ENCODE measurements at regions not wholly inside any gene's neighbourhood (a gene's known extent, or its start where the extent isn't known, plus 50 kb on each side); places are given as distances from the start of the nearest gene placed in this dataset.
"Not testable (repeated sequence)": the region's sequence is repeated elsewhere in the genome, so short reads cannot be mapped to it uniquely, and the experiment has no call there.

DNA sequence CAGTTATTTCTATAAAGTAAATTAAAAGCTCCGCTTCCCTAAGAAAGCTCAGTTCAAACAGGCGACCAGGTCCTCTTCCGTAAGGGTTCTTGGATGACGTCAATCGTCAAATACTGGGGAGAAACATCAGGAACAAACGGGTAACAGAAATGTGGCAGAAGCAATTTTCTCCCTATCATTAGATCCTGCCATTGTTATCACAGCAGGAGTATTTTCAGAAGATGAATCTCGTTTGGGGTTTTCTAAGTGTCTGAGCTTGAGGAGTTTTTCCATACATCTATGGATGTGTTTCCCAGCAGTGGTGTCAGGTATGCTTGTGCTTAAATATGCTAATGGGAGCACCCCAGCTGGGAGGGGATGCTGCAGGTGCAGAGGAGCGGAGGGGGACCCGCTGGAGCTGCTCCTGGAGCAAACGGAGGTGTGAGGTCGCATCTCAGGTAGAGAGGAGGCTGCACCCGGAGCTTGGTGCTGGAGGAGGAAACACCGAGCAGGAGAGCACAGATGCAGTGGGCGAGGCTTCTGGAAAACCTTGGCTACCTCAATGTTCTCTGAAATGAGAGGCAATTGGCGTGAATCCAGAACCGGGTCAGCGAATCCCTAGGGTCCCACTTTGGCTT lies 795.5 kb downstream of the AACS start:
- in situ Hi-C loops (cut with MboI; ENCODE audit: low pct_unique_long_range_greater_than_20kb, low sequenced_read_pairs, unreplicated experiment): no loop called here
- TF ChIP-seq, protein P1, sequence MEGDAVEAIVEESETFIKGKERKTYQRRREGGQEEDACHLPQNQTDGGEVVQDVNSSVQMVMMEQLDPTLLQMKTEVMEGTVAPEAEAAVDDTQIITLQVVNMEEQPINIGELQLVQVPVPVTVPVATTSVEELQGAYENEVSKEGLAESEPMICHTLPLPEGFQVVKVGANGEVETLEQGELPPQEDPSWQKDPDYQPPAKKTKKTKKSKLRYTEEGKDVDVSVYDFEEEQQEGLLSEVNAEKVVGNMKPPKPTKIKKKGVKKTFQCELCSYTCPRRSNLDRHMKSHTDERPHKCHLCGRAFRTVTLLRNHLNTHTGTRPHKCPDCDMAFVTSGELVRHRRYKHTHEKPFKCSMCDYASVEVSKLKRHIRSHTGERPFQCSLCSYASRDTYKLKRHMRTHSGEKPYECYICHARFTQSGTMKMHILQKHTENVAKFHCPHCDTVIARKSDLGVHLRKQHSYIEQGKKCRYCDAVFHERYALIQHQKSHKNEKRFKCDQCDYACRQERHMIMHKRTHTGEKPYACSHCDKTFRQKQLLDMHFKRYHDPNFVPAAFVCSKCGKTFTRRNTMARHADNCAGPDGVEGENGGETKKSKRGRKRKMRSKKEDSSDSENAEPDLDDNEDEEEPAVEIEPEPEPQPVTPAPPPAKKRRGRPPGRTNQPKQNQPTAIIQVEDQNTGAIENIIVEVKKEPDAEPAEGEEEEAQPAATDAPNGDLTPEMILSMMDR (IDR thresholded peaks at IDR 0.05; ENCODE audit: extremely low read depth, insufficient read depth, missing control alignments): no peak
- DNase-seq (ENCODE audit: low spot score): no peak

DNA sequence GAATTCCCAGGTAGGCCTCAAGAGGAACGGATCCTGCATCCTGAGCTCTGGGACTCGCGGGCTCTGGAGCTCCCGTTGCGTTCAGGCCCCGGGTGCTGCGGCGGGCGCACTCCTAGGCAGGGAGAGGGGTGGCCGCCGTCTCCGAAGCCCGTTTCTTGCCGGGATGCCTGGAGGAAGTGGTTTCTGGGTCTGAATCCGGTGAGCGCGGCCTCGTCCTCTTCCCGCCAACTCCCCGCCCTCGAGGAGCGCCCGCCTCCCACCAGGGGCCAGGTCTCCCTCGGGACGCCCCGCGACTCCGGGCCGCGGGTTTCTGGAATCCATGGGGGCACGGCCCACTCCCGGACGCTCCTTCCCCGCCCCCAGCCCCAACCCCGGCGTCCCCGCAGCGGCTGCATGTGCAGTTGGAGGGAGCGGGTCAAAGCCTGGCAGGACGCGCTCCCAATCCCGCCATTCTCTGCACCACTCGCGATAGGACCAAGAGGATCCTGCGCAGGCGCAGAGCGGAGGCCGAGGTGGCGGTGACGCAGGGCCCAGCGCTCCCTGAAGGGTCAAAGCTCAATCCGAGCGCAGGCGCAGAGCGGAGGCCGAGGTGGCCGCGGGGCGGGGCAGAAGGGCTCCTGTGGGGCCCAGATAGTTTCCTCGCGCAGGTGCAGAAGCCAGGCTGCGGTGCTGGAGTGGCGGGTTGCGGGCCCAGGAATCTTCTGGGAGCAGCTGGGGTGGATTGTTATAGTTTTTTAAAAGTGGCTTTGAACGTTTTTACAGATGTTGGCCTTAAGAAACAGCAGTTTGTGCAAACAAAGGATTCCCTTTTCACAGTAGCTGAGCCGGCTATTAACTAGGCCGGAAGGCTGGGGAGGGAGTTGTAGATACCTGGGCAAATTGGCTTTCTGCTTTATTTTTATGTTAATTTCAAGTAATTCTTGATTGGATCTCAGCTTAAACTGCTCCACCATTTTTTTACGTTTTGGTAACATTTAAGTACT lies 796.4 kb downstream of the AACS start:
- DNase-seq (ENCODE audit: low spot score): no peak
- in situ Hi-C loops (cut with MboI; ENCODE audit: low pct_unique_long_range_greater_than_20kb, low sequenced_read_pairs, unreplicated experiment): no loop called here

DNA sequence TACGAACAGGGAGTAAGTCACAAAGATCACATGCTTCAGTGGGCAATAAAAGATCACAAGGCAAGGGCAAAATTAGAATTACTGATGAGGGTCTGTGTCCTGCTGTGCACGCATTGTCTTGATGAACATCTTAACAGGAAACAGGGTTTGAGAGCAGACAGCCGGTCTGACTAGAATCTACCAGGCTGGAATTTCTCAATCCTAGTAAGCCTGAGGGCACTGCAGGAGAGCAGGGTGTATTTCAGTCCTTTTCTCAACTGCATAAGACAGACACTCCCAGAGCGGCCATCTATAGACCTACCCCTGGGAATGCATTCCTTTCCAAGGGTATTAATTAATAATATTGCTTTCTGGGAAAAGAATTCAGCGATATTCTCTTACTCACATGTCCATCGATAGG lies 800.0 kb downstream of the AACS start:
- DNase-seq (ENCODE audit: low spot score); in situ Hi-C loops (cut with MboI; ENCODE audit: low pct_unique_long_range_greater_than_20kb, low sequenced_read_pairs, unreplicated experiment): not testable (repeated sequence)

More for the DNA sequence above, 796.4 kb downstream of the AACS start:
- TF ChIP-seq, protein P1 (IDR thresholded peaks at IDR 0.05; ENCODE audit: extremely low read depth, insufficient read depth, missing control alignments): no peak

DNA sequence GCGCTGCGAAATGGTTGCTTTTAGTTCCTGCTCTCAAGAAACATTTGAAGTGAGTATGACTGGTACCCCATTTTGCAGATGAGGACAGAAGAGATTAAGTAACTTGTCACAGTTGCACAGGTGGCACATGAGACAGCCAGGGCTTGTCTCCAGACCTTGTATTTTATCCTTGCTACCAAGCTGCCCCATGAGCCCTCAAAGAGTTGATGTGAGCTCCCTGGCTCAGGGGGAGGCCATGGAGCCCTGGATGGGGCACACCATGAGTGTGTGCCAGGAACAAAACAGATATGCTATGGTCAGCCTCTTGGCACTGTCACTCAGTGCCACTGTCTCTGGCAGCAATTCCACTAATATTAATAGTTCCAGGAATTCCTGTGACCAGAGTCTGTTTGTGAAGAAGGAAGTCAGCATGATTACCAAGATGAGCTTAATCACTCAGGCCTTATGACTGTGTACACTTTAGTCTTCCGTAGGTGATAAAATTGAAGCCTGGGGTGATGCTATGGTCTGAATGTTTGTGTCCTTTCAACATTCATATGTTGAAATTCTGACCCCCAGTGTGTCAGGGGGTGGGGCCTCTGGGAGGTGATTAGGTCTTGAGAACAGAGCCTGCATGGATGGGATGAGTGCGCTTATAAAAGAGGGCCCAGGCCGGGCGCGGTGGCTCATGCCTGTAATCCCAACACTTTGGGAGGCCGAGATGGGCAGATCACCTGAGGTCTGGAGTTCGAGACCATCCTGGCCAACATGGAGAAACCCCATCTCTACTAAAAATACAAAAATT lies 806.8 kb downstream of the AACS start:
- DNase-seq (ENCODE audit: low spot score): no peak
- TF ChIP-seq, protein P1 (IDR thresholded peaks at IDR 0.05; ENCODE audit: extremely low read depth, insufficient read depth, missing control alignments): no peak
- in situ Hi-C loops (cut with MboI; ENCODE audit: low pct_unique_long_range_greater_than_20kb, low sequenced_read_pairs, unreplicated experiment): no loop called here

DNA sequence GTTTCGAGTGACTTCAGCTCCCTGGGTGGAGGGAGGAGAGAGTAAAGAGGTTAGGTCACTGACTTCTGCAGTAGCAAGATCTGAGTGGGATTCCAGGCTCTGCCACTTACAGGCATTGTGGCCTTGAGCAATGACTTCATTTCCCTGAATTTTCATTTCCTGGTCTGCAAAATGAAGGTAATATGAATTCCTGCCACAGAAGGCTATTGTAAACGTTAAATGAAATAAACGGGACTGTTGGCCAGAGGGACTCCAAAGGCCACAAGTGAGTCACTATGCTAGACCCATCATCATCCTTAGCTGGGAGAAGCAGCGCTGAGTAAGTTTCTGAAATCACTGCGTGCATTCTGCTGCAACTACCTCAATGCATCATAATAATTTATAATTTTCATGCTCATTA lies 807.8 kb downstream of the AACS start:
- no peak for DNase-seq (ENCODE audit: low spot score)
- in situ Hi-C loops (cut with MboI; ENCODE audit: low pct_unique_long_range_greater_than_20kb, low sequenced_read_pairs, unreplicated experiment): no loop called here
- TF ChIP-seq, protein P1 (IDR thresholded peaks at IDR 0.05; ENCODE audit: extremely low read depth, insufficient read depth, missing control alignments): no peak

DNA sequence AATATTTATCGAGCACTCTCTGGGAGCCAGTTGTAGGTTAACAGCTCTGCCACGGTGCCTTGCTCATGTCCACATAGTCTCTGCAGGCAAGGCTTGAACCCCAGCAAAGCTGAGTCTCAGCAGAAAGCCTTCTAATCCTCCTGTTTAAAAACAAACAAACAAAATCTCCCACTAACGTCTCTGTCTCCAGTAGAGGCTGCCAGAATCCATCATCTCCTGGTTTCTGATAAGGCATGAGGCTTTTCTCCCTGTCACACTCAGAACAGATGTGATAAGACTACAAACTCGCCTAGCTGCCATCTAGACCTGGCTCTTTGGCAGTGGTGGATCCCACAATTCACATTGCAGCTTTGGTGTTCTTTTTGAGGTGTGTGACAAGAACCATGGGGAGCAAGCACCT lies 813.2 kb downstream of the AACS start:
- in situ Hi-C loops (cut with MboI; ENCODE audit: low pct_unique_long_range_greater_than_20kb, low sequenced_read_pairs, unreplicated experiment): no loop called here
- TF ChIP-seq, protein P1 (IDR thresholded peaks at IDR 0.05; ENCODE audit: extremely low read depth, insufficient read depth, missing control alignments): no peak
- DNase-seq (ENCODE audit: low spot score): no peak

Data from GM13977 (cell line).